H1 (cell line): ENCODE measurements at regions not wholly inside any gene's neighbourhood (a gene's known extent, or its start where the extent isn't known, plus 50 kb on each side); places are given as distances from the start of the nearest gene placed in this dataset.

ENCODE experiments used
- CTCF ChIA-PET: fragments of 300-600 bp; sonication (Branson Sonifier 250); formaldehyde crosslinking; loops from one replicate; lab custom pipeline; 2021; ENCODE audit not compliant: partially characterized antibody; lab: Charles Lee
- POLR2A ChIA-PET: fragments of 300-600 bp; sonication (Branson Sonifier 250); formaldehyde crosslinking; loops from one replicate; lab custom pipeline; 2021; ENCODE audit warnings: inconsistent platforms; ENCODE audit not compliant: partially characterized antibody; lab: Charles Lee
- DNase-seq, 2 experiments: peaks; one replicate each; pipeline versions ENCODE4 v3.0.0 to v3.0.0-alpha.2; 2010 to 2022; ENCODE audit warnings: low spot score in 2 of 2, low read depth in 1 of 2, mixed read lengths in 1 of 2
- FAIRE-seq: peaks from 2 replicates; lab custom pipeline; 2011; peaks lifted over from hg19 to GRCh38; lab: Jason Lieb, UNC
- H2AFZ ChIP-seq: 2 replicates; pipeline ENCODE4 v1.8.1; 2012; ENCODE audit warnings: low read length, inconsistent platforms
- H2AK5ac ChIP-seq: 2 replicates; pipeline ENCODE4 v1.6.1; 2013; ENCODE audit warnings: low read depth, low read length
- H2BK120ac ChIP-seq: replicated peaks from 2 replicates; pipeline ENCODE3; 2013; ENCODE audit warnings: low read depth, low read length, inconsistent platforms
- H2BK12ac ChIP-seq: 2 replicates; pipeline ENCODE4 v1.6.1; 2013; ENCODE audit warnings: low read depth, low read length
- H2BK15ac ChIP-seq: 2 replicates; pipeline ENCODE4 v1.6.1; 2013; ENCODE audit warnings: low read length
- H2BK20ac ChIP-seq: 2 replicates; pipeline ENCODE4 v1.6.1; 2013; ENCODE audit warnings: low read length
- H2BK5ac ChIP-seq: 2 replicates; pipeline ENCODE4 v1.6.1; 2013; ENCODE audit warnings: low read depth, low read length
- H3K14ac ChIP-seq: 2 replicates; pipeline ENCODE4 v1.6.1; 2013; ENCODE audit warnings: inconsistent platforms; ENCODE audit not compliant: insufficient read length
- H3K18ac ChIP-seq: 2 replicates; pipeline ENCODE4 v1.6.1; 2013; ENCODE audit warnings: low read length; ENCODE audit errors: extremely low read depth
- H3K23ac ChIP-seq: 2 replicates; pipeline ENCODE4 v1.6.1; 2013; ENCODE audit warnings: inconsistent platforms; ENCODE audit not compliant: insufficient read length
- H3K23me2 ChIP-seq: 2 replicates; pipeline ENCODE4 v1.6.1; 2013; ENCODE audit warnings: low read depth, low read length
- H3K27ac ChIP-seq: 2 replicates; pipeline ENCODE4 v1.6.1; 2011; ENCODE audit warnings: low read depth, low read length, inconsistent platforms
- H3K27me3 ChIP-seq, 4 experiments: replicated peaks in 1 of 4; 1 replicate in 1 of 4; 2 replicates in 3 of 4; pipeline versions ENCODE4 v1.6.1 to v1.8.1; 2011 to 2013; ENCODE audit warnings: low read length in 3 of 4, mild to moderate bottlenecking in 3 of 4, inconsistent platforms in 2 of 4, mixed read lengths in 2 of 4, moderate library complexity in 1 of 4; ENCODE audit not compliant: control insufficient read depth in 3 of 4, insufficient read depth in 3 of 4; ENCODE audit errors: extremely low read depth in 1 of 4
- H3K36me3 ChIP-seq, 4 experiments: 2 replicates each; pipeline versions ENCODE4 v1.6.1 to v1.8.1; 2011 to 2013; ENCODE audit warnings: mild to moderate bottlenecking in 4 of 4, low read length in 3 of 4, moderate library complexity in 2 of 4, control low read depth in 1 of 4, inconsistent platforms in 1 of 4; ENCODE audit not compliant: insufficient read depth in 4 of 4, control insufficient read depth in 2 of 4
- H3K4ac ChIP-seq: replicated peaks from 2 replicates; pipeline ENCODE3; 2013; ENCODE audit warnings: low read length, low read depth, mixed read lengths, inconsistent platforms; ENCODE audit not compliant: insufficient read length
- H3K4me1 ChIP-seq, 4 experiments: replicated peaks in 1 of 4; 1 replicate in 1 of 4; 2 replicates in 3 of 4; pipeline versions ENCODE4 v1.6.1 to v1.8.1; 2011 to 2013; ENCODE audit warnings: low read length in 3 of 4, inconsistent platforms in 2 of 4, mixed read lengths in 1 of 4; ENCODE audit not compliant: insufficient read depth in 4 of 4, control insufficient read depth in 3 of 4
- H3K4me2 ChIP-seq, 2 experiments: 2 replicates each; pipeline versions ENCODE4 v1.6.1 to v1.8.1; 2011 to 2013; ENCODE audit warnings: low read depth in 2 of 2, low read length in 2 of 2, control low read depth in 1 of 2, inconsistent platforms in 1 of 2, mild to moderate bottlenecking in 1 of 2; ENCODE audit not compliant: insufficient read depth in 1 of 2
- H3K4me3 ChIP-seq, 4 experiments: fragments of 200-600, 300-600 bp in 1 of 4; sonication (generic), shearing (Covaris generic), sonication (Bioruptor Twin) in 1 of 4; 2 replicates each; pipeline versions ENCODE4 v1.5.1 to v1.8.1; 2011 to 2016; ENCODE audit warnings: low read length in 4 of 4, low read depth in 3 of 4, control low read depth in 2 of 4, inconsistent platforms in 2 of 4, mild to moderate bottlenecking in 2 of 4, mixed read lengths in 1 of 4, moderate library complexity in 1 of 4; ENCODE audit not compliant: insufficient read depth in 2 of 4; ENCODE audit errors: extremely low read depth in 1 of 4
- H3K56ac ChIP-seq: replicated peaks from 2 replicates; pipeline ENCODE3; 2013; ENCODE audit warnings: low read depth, mild to moderate bottlenecking, mixed read lengths, low read length, inconsistent platforms; ENCODE audit not compliant: insufficient read length
- H3K79me1 ChIP-seq: 2 replicates; pipeline ENCODE4 v1.6.1; 2013; ENCODE audit warnings: low read depth, low read length, control low read depth
- H3K79me2 ChIP-seq, 2 experiments: 2 replicates each; pipeline versions ENCODE4 v1.6.1 to v1.8.1; 2012 to 2013; ENCODE audit warnings: low read length in 2 of 2, mild to moderate bottlenecking in 2 of 2, inconsistent platforms in 1 of 2; ENCODE audit not compliant: insufficient read depth in 2 of 2, control insufficient read depth in 1 of 2
- H3K9ac ChIP-seq, 4 experiments: replicated peaks in 1 of 4; 1 replicate in 1 of 4; 2 replicates in 3 of 4; pipeline versions ENCODE4 v1.6.1 to v1.8.1; 2011 to 2013; ENCODE audit warnings: low read depth in 3 of 4, low read length in 3 of 4, control low read depth in 2 of 4, mild to moderate bottlenecking in 2 of 4, moderate library complexity in 2 of 4, inconsistent platforms in 1 of 4; ENCODE audit errors: extremely low read depth in 1 of 4
- H3K9me3 ChIP-seq, 2 experiments: 2 replicates each; pipeline versions ENCODE4 v1.6.1 to v1.8.1; 2012 to 2013; ENCODE audit warnings: mild to moderate bottlenecking in 2 of 2, moderate library complexity in 2 of 2, control low read depth in 1 of 2, inconsistent platforms in 1 of 2, low read depth in 1 of 2, low read length in 1 of 2, mixed read lengths in 1 of 2; ENCODE audit not compliant: insufficient read depth in 2 of 2
- H4K20me1 ChIP-seq, 2 experiments: replicated peaks in 1 of 2; 2 replicates each; pipeline versions ENCODE3 to v1.8.1; 2011 to 2013; ENCODE audit warnings: inconsistent platforms in 2 of 2, low read length in 2 of 2, mild to moderate bottlenecking in 1 of 2; ENCODE audit not compliant: insufficient read depth in 2 of 2, control insufficient read depth in 1 of 2
- H4K5ac ChIP-seq: 2 replicates; pipeline ENCODE4 v1.6.1; 2013; ENCODE audit warnings: low read length, low read depth, mixed read lengths, inconsistent platforms; ENCODE audit not compliant: insufficient read length
- H4K8ac ChIP-seq: 2 replicates; pipeline ENCODE4 v1.8.0; 2013; ENCODE audit warnings: mild to moderate bottlenecking, moderate library complexity, low read length, inconsistent platforms; ENCODE audit not compliant: insufficient read depth; ENCODE audit errors: extremely low read depth
- H4K91ac ChIP-seq: replicated peaks from 2 replicates; pipeline ENCODE3; 2013; ENCODE audit warnings: low read length, mixed read lengths, inconsistent platforms; ENCODE audit not compliant: insufficient read length
- BACH1 ChIP-seq: IDR thresholded peaks from 2 replicates; pipeline ENCODE4 v1.6.1; 2012; ENCODE audit warnings: low read length, improper control_type of control experiment
- BRCA1 ChIP-seq: IDR thresholded peaks from 2 replicates; pipeline ENCODE4 v1.6.1; 2012; ENCODE audit warnings: low read depth, low read length, improper control_type of control experiment
- CBX8 ChIP-seq: fragments of 300-800, 300-1000 bp; sonication (generic); IDR thresholded peaks from 2 replicates; pipeline ENCODE4 v1.7.1; 2016; ENCODE audit warnings: low read depth, low read length, borderline replicate concordance
- CHD1 ChIP-seq: IDR thresholded peaks from 2 replicates; pipeline ENCODE4 v1.6.1; 2012; ENCODE audit warnings: low read depth, low read length, improper control_type of control experiment
- GTF2F1 ChIP-seq: IDR thresholded peaks from 2 replicates; pipeline ENCODE4 v1.6.1; 2012; ENCODE audit warnings: low read depth, low read length, improper control_type of control experiment, borderline replicate concordance
- HDAC2 ChIP-seq, 2 experiments: fragments of 300-600 bp in 1 of 2; sonication (generic) in 1 of 2; IDR thresholded peaks; 2 replicates each; pipeline ENCODE4 v1.6.1; 2011 to 2012; ENCODE audit warnings: low read depth in 2 of 2, low read length in 2 of 2, mild to moderate bottlenecking in 2 of 2, moderate library complexity in 2 of 2, borderline replicate concordance in 1 of 2, inconsistent platforms in 1 of 2
- RFX5 ChIP-seq: IDR thresholded peaks from 2 replicates; pipeline ENCODE4 v1.6.1; 2011; ENCODE audit warnings: low read depth, low read length, improper control_type of control experiment, borderline replicate concordance
- RNF2 ChIP-seq: fragments of 200-900, 300-1000 bp; sonication (generic); IDR thresholded peaks from 2 replicates; pipeline ENCODE4 v1.7.1; 2016; ENCODE audit warnings: borderline replicate concordance, low read depth, mild to moderate bottlenecking, antibody characterized with exemption, low read length; ENCODE audit not compliant: poor library complexity, severe bottlenecking; ENCODE audit errors: missing control alignments
- SRF ChIP-seq: IDR thresholded peaks from 2 replicates; pipeline ENCODE4 v1.6.1; 2011; ENCODE audit warnings: mild to moderate bottlenecking, low read depth, low read length, moderate library complexity
- WGBS, 2 experiments: shearing (Covaris generic) in 1 of 2; methylation state at CpG; one replicate each; pipeline versions ENCODE4 v1.1.6 to v1.1.7; 2013 to 2015; ENCODE audit warnings: low lambda C conversion rate in 2 of 2, mixed read lengths in 2 of 2, inconsistent platforms in 1 of 2, low coverage in 1 of 2, missing lambda C conversion rate in 1 of 2; ENCODE audit not compliant: insufficient replicate concordance in 2 of 2, insufficient coverage in 1 of 2, insufficient read length in 1 of 2; ENCODE audit errors: extremely low coverage in 1 of 2, missing lambda C conversion rate in 1 of 2; 5-methylcytosine and 5-hydroxymethylcytosine counted together
- TF ChIP-seq, protein P1 (sequence below): IDR thresholded peaks from 2 replicates; pipeline ENCODE4 v1.6.1; 2011; ENCODE audit warnings: low read length, improper control_type of control experiment
- TF ChIP-seq, protein P2 (sequence below): IDR thresholded peaks from 2 replicates; pipeline ENCODE4 v1.6.1; 2012; ENCODE audit warnings: inconsistent platforms

DNA sequence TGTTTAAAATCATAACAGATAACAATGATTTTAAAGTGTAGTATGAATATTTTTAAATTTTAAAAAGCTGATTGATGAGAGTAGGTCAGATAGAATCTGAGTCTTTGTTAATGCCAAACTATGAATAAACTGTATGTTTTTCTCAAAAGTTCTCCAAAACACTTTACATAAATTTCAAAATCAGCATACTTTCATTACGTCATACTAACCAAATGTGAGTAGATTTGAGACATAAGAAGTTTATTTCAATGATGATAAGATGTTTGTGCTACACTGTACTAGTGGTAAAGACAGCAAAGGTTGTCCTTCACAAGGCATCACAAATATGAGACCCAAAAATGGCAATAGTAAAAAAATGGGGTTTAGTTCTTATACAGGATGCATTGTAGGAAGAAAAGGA lies 1342.9 kb downstream of the SI start:
- Histone ChIP-seq H4K8ac (no peak overlapping the region), H2AK5ac (no peak overlapping the region), H2BK120ac (no peak overlapping the region), H3K18ac (no peak overlapping the region), H3K36me3 (no peaks in the 10 kb centered on the region), H3K27me3 (no peaks in the 10 kb centered on the region), H3K9me3 (no peaks in the 10 kb centered on the region), H3K4ac (no peak overlapping the region), H3K4me2 (no peak overlapping the region), H3K23ac (no peak overlapping the region), H3K79me2 (no peaks in the 10 kb centered on the region), H3K79me1 (no peaks in the 10 kb centered on the region), H3K9ac (no peak overlapping the region), H4K20me1 (no peaks in the 10 kb centered on the region), H2BK5ac (no peak overlapping the region), H2BK20ac (no peak overlapping the region), H3K56ac (no peak overlapping the region), H3K4me3 (no peak overlapping the region), H2AFZ (no peak overlapping the region), H3K27ac (no peak overlapping the region), H3K4me1 (no peaks in the 10 kb centered on the region), H3K14ac (no peak overlapping the region), H2BK12ac (no peak overlapping the region), H4K91ac (no peak overlapping the region), H4K5ac (no peak overlapping the region), H2BK15ac (no peak overlapping the region), H3K23me2 (no peaks in the 10 kb centered on the region)
- POLR2A ChIA-PET = no interaction called here
- WGBS, 2 experiments = 91% methylated on average over 1 of the region's 1 CpG; no CpG with 5 or more reads in 1 of the 2 experiments
- FAIRE-seq = no peak
- TF ChIP-seq SRF (no peak), HDAC2 (IDR thresholded peaks at IDR 0.05; ENCODE audit: borderline replicate concordance in 1 of 2, low read depth in 2 of 2, low read length in 2 of 2) (no peak), RFX5 (no peak), BACH1 (no peak), CHD1 (no peak), CBX8 (no peak), RNF2 (no peak), BRCA1 (no peak), GTF2F1 (no peak)
- TF ChIP-seq, protein P1, sequence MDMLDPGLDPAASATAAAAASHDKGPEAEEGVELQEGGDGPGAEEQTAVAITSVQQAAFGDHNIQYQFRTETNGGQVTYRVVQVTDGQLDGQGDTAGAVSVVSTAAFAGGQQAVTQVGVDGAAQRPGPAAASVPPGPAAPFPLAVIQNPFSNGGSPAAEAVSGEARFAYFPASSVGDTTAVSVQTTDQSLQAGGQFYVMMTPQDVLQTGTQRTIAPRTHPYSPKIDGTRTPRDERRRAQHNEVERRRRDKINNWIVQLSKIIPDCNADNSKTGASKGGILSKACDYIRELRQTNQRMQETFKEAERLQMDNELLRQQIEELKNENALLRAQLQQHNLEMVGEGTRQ = no peak
- TF ChIP-seq, protein P2, sequence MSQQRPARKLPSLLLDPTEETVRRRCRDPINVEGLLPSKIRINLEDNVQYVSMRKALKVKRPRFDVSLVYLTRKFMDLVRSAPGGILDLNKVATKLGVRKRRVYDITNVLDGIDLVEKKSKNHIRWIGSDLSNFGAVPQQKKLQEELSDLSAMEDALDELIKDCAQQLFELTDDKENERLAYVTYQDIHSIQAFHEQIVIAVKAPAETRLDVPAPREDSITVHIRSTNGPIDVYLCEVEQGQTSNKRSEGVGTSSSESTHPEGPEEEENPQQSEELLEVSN = no peak
- DNase-seq = no peak
- CTCF ChIA-PET = no interaction called here
